Mesenchymal stem cell (in vitro differentiated cells and primary cell): ENCODE measurements at regions not wholly inside any gene's neighbourhood (a gene's known extent, or its start where the extent isn't known, plus 50 kb on each side); places are given as distances from the start of the nearest gene placed in this dataset.

Experiments
- DNase-seq: peaks from one replicate; pipeline ENCODE4 v3.0.0-alpha.2; 2013
- H2AFZ ChIP-seq: one replicate; pipeline ENCODE4 v1.6.1; 2013; ENCODE audit warnings: low read depth, mild to moderate bottlenecking, control low read depth, inconsistent platforms, low read length, moderate library complexity
- H2AK5ac ChIP-seq: 2 replicates; pipeline ENCODE4 v1.6.1; 2013; ENCODE audit warnings: low read length, moderate library complexity, mild to moderate bottlenecking, inconsistent platforms; ENCODE audit not compliant: severe bottlenecking
- H2BK120ac ChIP-seq: one replicate; pipeline ENCODE4 v1.6.1; 2013; ENCODE audit warnings: low read depth, mild to moderate bottlenecking, inconsistent platforms, low read length, moderate library complexity
- H2BK12ac ChIP-seq, 2 experiments: one replicate each; pipeline ENCODE4 v1.6.1; 2013; ENCODE audit warnings: inconsistent platforms in 2 of 2, low read length in 2 of 2, mild to moderate bottlenecking in 2 of 2, moderate library complexity in 2 of 2, control low read depth in 1 of 2
- H2BK15ac ChIP-seq: one replicate; pipeline ENCODE4 v1.6.1; 2013; ENCODE audit warnings: mild to moderate bottlenecking, low read depth, inconsistent platforms; ENCODE audit not compliant: poor library complexity, severe bottlenecking
- H2BK5ac ChIP-seq: 2 replicates; pipeline ENCODE4 v1.6.1; 2013; ENCODE audit warnings: low read depth, mild to moderate bottlenecking, low read length, control low read depth, inconsistent platforms; ENCODE audit not compliant: poor library complexity, severe bottlenecking
- H3K14ac ChIP-seq, 2 experiments: one replicate each; pipeline ENCODE4 v1.6.1; 2013; ENCODE audit warnings: inconsistent platforms in 2 of 2, low read length in 2 of 2, control low read depth in 1 of 2, mild to moderate bottlenecking in 1 of 2, moderate library complexity in 1 of 2
- H3K18ac ChIP-seq, 2 experiments: one replicate each; pipeline ENCODE4 v1.6.1; 2013; ENCODE audit warnings: inconsistent platforms in 2 of 2, low read length in 2 of 2, control low read depth in 1 of 2, low read depth in 1 of 2, mild to moderate bottlenecking in 1 of 2
- H3K23ac ChIP-seq, 2 experiments: one replicate each; pipeline ENCODE4 v1.6.1; 2013; ENCODE audit warnings: inconsistent platforms in 2 of 2, low read length in 2 of 2, mild to moderate bottlenecking in 2 of 2, moderate library complexity in 2 of 2, control low read depth in 1 of 2
- H3K27ac ChIP-seq: 2 replicates; pipeline ENCODE4 v1.5.1; 2013; ENCODE audit warnings: mild to moderate bottlenecking, moderate library complexity, low read length, control low read depth, inconsistent platforms; ENCODE audit not compliant: poor library complexity, severe bottlenecking
- H3K27me3 ChIP-seq, 2 experiments: 2 replicates each; pipeline versions ENCODE4 v1.6.1 to v1.7.0; 2013; ENCODE audit warnings: low read length in 2 of 2, mild to moderate bottlenecking in 2 of 2, moderate library complexity in 2 of 2, control low read depth in 1 of 2, inconsistent platforms in 1 of 2; ENCODE audit not compliant: control insufficient read depth in 1 of 2, insufficient read depth in 1 of 2
- H3K36me3 ChIP-seq, 2 experiments: 2 replicates each; pipeline versions ENCODE4 v1.6.1 to v1.7.0; 2013; ENCODE audit warnings: low read length in 2 of 2, control low read depth in 1 of 2, inconsistent platforms in 1 of 2, low read depth in 1 of 2, mild to moderate bottlenecking in 1 of 2; ENCODE audit not compliant: insufficient read depth in 2 of 2, control insufficient read depth in 1 of 2
- H3K4ac ChIP-seq, 2 experiments: one replicate each; pipeline ENCODE4 v1.6.1; 2013; ENCODE audit warnings: inconsistent platforms in 2 of 2, low read length in 2 of 2, mild to moderate bottlenecking in 2 of 2, moderate library complexity in 2 of 2, control low read depth in 1 of 2, low read depth in 1 of 2
- H3K4me1 ChIP-seq: 2 replicates; pipeline ENCODE4 v1.6.1; 2013; ENCODE audit warnings: low read depth, low read length, control low read depth; ENCODE audit not compliant: control insufficient read depth, insufficient read depth
- H3K4me2 ChIP-seq: 2 replicates; pipeline ENCODE4 v1.6.1; 2013; ENCODE audit warnings: low read length, mild to moderate bottlenecking, inconsistent platforms; ENCODE audit not compliant: poor library complexity, severe bottlenecking
- H3K4me3 ChIP-seq, 2 experiments: 2 replicates each; pipeline versions ENCODE4 v1.5.1 to v1.7.0; 2013; ENCODE audit warnings: low read length in 2 of 2, mild to moderate bottlenecking in 2 of 2, control low read depth in 1 of 2, low read depth in 1 of 2; ENCODE audit not compliant: insufficient read depth in 1 of 2
- H3K79me1 ChIP-seq: replicated peaks from 2 replicates; pipeline ENCODE4 v1.6.1; 2013; ENCODE audit warnings: mild to moderate bottlenecking, control low read depth, low read length, inconsistent platforms; ENCODE audit not compliant: poor library complexity, severe bottlenecking
- H3K9ac ChIP-seq: 2 replicates; pipeline ENCODE4 v1.7.0; 2013; ENCODE audit warnings: mild to moderate bottlenecking, low read length, moderate library complexity
- H3K9me3 ChIP-seq: 2 replicates; pipeline ENCODE4 v1.7.0; 2013; ENCODE audit warnings: mild to moderate bottlenecking, low read length; ENCODE audit not compliant: control insufficient read depth
- H4K8ac ChIP-seq: one replicate; pipeline ENCODE4 v1.6.1; 2013; ENCODE audit warnings: inconsistent platforms, mild to moderate bottlenecking, low read length, moderate library complexity
- H4K91ac ChIP-seq: one replicate; pipeline ENCODE4 v1.6.1; 2013; ENCODE audit warnings: mild to moderate bottlenecking, low read length, inconsistent platforms
- WGBS: methylation state at CpG from one replicate; pipeline ENCODE4 v1.1.7; 2013; ENCODE audit warnings: mixed read lengths; 5-methylcytosine and 5-hydroxymethylcytosine counted together

- Histone ChIP-seq H3K27me3 (no peaks in the 10 kb centered on the region), H3K9ac (no peak overlapping the region), H3K18ac (no peak overlapping the region), H2AFZ (no peak overlapping the region), H4K8ac (no peak overlapping the region), H3K79me1 (no peaks in the 10 kb centered on the region), H2BK5ac (no peak overlapping the region), H3K27ac (no peak overlapping the region), H3K4me3 (no peak overlapping the region), H2AK5ac (no peak overlapping the region), H3K4me2 (no peak overlapping the region), H2BK12ac (no peak overlapping the region), H3K9me3 (no peaks in the 10 kb centered on the region), H3K36me3 (no peaks in the 10 kb centered on the region), H3K23ac (no peak overlapping the region), H3K4me1 (no peaks in the 10 kb centered on the region), H3K4ac (no peak overlapping the region), H3K14ac (no peak overlapping the region), H2BK15ac (no peak overlapping the region), H4K91ac (no peak overlapping the region), H2BK120ac (no peak overlapping the region)
- no peak for DNase-seq
- WGBS = 77% methylated on average over 6 of the region's 7 CpGs
These were observed 380.4 kb upstream of the EEF2KMT start for GRCh38 chr16:5478036-5478435.

- Histone ChIP-seq H4K91ac (no peak overlapping the region), H2BK15ac (no peak overlapping the region), H3K79me1 (no peaks in the 10 kb centered on the region)
These were observed 379.7 kb upstream of the EEF2KMT start for GRCh38 chr16:5477251-5477650.

GRCh38 chr16:5472552-5472951, 375.0 kb upstream of the EEF2KMT start:
- WGBS = 54% methylated on average over 7 of the region's 7 CpGs
- H3K4me3 ChIP-seq = no peak overlapping the region

More at GRCh38 chr16:5477251-5477650, 379.7 kb upstream of the EEF2KMT start:
- Histone ChIP-seq H2AFZ (no peak overlapping the region), H3K4ac (no peak overlapping the region), H3K36me3 (no peaks in the 10 kb centered on the region), H3K27ac (no peak overlapping the region), H3K9me3 (no peaks in the 10 kb centered on the region), H3K4me3 (no peak overlapping the region), H4K8ac (no peak overlapping the region), H3K23ac (no peak overlapping the region), H2BK120ac (no peak overlapping the region), H3K4me1 (no peaks in the 10 kb centered on the region), H3K4me2 (no peak overlapping the region), H2BK12ac (no peak overlapping the region), H3K9ac (no peak overlapping the region), H3K14ac (no peak overlapping the region), H2AK5ac (no peak overlapping the region), H3K18ac (no peak overlapping the region), H3K27me3 (no peaks in the 10 kb centered on the region), H2BK5ac (no peak overlapping the region)
- WGBS = 50% methylated on average over 2 of the region's 6 CpGs
- no peak for DNase-seq

GRCh38 chr16:5468488-5468887, 370.9 kb upstream of the EEF2KMT start:
- 100% methylated on average over 1 of the region's 2 CpGs for WGBS
- no peak overlapping the region for H2BK12ac ChIP-seq
- H3K27me3 ChIP-seq = no peaks in the 10 kb centered on the region
- H3K4ac ChIP-seq = no peak overlapping the region
- no peak overlapping the region for H2BK120ac ChIP-seq
- H3K79me1 ChIP-seq = no peaks in the 10 kb centered on the region
- H3K4me2 ChIP-seq = no peak overlapping the region
- H3K27ac ChIP-seq = no peak overlapping the region
- no peak overlapping the region for H4K8ac ChIP-seq
- no peak overlapping the region for H3K18ac ChIP-seq
- no peak for DNase-seq
- no peaks in the 10 kb centered on the region for H3K4me1 ChIP-seq
- H3K14ac ChIP-seq = no peak overlapping the region
- H3K9ac ChIP-seq = no peak overlapping the region
- no peak overlapping the region for H2BK15ac ChIP-seq
- no peak overlapping the region for H2AFZ ChIP-seq
- no peak overlapping the region for H2BK5ac ChIP-seq
- H4K91ac ChIP-seq = no peak overlapping the region
- H3K23ac ChIP-seq = no peak overlapping the region
- no peaks in the 10 kb centered on the region for H3K36me3 ChIP-seq
- peaks cover 3% of the 10 kb centered on the region for H3K9me3 ChIP-seq
- no peak overlapping the region for H2AK5ac ChIP-seq
- no peak overlapping the region for H3K4me3 ChIP-seq

More at GRCh38 chr16:5472552-5472951, 375.0 kb upstream of the EEF2KMT start:
- Histone ChIP-seq H3K4me2 (no peak overlapping the region), H2BK120ac (no peak overlapping the region), H3K4ac (no peak overlapping the region), H2BK12ac (no peak overlapping the region), H3K18ac (no peak overlapping the region), H2AFZ (no peak overlapping the region), H3K23ac (no peak overlapping the region), H3K9ac (no peak overlapping the region), H2AK5ac (no peak overlapping the region), H4K8ac (no peak overlapping the region), H2BK5ac (no peak overlapping the region), H4K91ac (no peak overlapping the region), H3K9me3 (peaks cover 3% of the 10 kb centered on the region), H3K27ac (no peak overlapping the region), H3K27me3 (no peaks in the 10 kb centered on the region), H2BK15ac (no peak overlapping the region), H3K14ac (no peak overlapping the region), H3K36me3 (no peaks in the 10 kb centered on the region), H3K4me1 (no peaks in the 10 kb centered on the region), H3K79me1 (no peaks in the 10 kb centered on the region)
- no peak for DNase-seq
